Fibroblast of the conjunctiva (primary cell): ENCODE measurements at regions not wholly inside any gene's neighbourhood (a gene's known extent, or its start where the extent isn't known, plus 50 kb on each side); places are given as distances from the start of the nearest gene placed in this dataset.

ENCODE experiments used
- DNase-seq: peaks from one replicate; pipeline ENCODE4 v3.0.0-alpha.2; 2010; ENCODE audit warnings: low read depth

- no peak for DNase-seq
Measured at GRCh38 chr1:163655565-163655964, 333.8 kb downstream of the NUF2 start.

- DNase-seq, result no peak
Measured at GRCh38 chr1:163656095-163656759, 334.5 kb downstream of the NUF2 start.

GRCh38 chr1:163657719-163658118, 336.0 kb downstream of the NUF2 start:
- no peak for DNase-seq

GRCh38 chr1:163661391-163661790, 339.6 kb downstream of the NUF2 start:
- DNase-seq, result no peak

GRCh38 chr1:163664671-163665335, 343.0 kb downstream of the NUF2 start:
- DNase-seq, result no peak

- no peak for DNase-seq
Measured at GRCh38 chr1:163668472-163668871, 346.7 kb downstream of the NUF2 start.

- DNase-seq, result no peak
Measured at GRCh38 chr1:163670989-163671757, 349.4 kb downstream of the NUF2 start.

GRCh38 chr1:163672976-163673758, 351.4 kb downstream of the NUF2 start:
- no peak for DNase-seq

- no peak for DNase-seq
Measured at GRCh38 chr1:163673759-163674151, 352.0 kb downstream of the NUF2 start.

GRCh38 chr1:163674236-163674635, 352.5 kb downstream of the NUF2 start:
- DNase-seq, result no peak

GRCh38 chr1:163684785-163685184, 363.0 kb downstream of the NUF2 start:
- no peak for DNase-seq

- no peak for DNase-seq
Measured at GRCh38 chr1:163692266-163692665, 370.5 kb downstream of the NUF2 start.

- no peak for DNase-seq
Measured at GRCh38 chr1:163697137-163697536, 375.4 kb downstream of the NUF2 start.

GRCh38 chr1:163701783-163702374, 380.1 kb downstream of the NUF2 start:
- no peak for DNase-seq

GRCh38 chr1:163703794-163704193, 382.0 kb downstream of the NUF2 start:
- no peak for DNase-seq

- no peak for DNase-seq
Measured at GRCh38 chr1:163706915-163707314, 385.2 kb downstream of the NUF2 start.

- DNase-seq, result no peak
Measured at GRCh38 chr1:163709636-163710035, 387.9 kb downstream of the NUF2 start.

- DNase-seq, result no peak
Measured at GRCh38 chr1:163712321-163712720, 390.6 kb downstream of the NUF2 start.

- DNase-seq, result no peak
Measured at GRCh38 chr1:163720294-163720693, 398.5 kb downstream of the NUF2 start.

- no peak for DNase-seq
Measured at GRCh38 chr1:163725551-163725950, 403.8 kb downstream of the NUF2 start.

- peak; percentile 22 for DNase-seq
Measured at GRCh38 chr1:163730411-163730821, 408.7 kb downstream of the NUF2 start.

- DNase-seq, result no peak
Measured at GRCh38 chr1:163737261-163737660, 415.5 kb downstream of the NUF2 start.
